ENCODE measurements at regions not wholly inside any gene's neighbourhood (a gene's known extent, or its start where the extent isn't known, plus 50 kb on each side); places are given as distances from the start of the nearest gene placed in this dataset.

- Histone ChIP-seq H3K36me3 (no peaks in the 10 kb centered on the region), H4K20me1 (no peaks in the 10 kb centered on the region), H3K4me1 (no peaks in the 10 kb centered on the region), H3K27ac (no peak overlapping the region), H3K27me3 (no peaks in the 10 kb centered on the region), H3K9ac (no peak overlapping the region), H3K9me3 (no peaks in the 10 kb centered on the region), H3K4me2 (no peak overlapping the region), H3K4me3 (no peak overlapping the region)
- TF ChIP-seq Cebpa-rat (IDR thresholded peaks at IDR 0.05), result no peak
Observed at GRCh38 chr2:185607945-185608344, 130.7 kb upstream of the FSIP2 start.

DNA sequence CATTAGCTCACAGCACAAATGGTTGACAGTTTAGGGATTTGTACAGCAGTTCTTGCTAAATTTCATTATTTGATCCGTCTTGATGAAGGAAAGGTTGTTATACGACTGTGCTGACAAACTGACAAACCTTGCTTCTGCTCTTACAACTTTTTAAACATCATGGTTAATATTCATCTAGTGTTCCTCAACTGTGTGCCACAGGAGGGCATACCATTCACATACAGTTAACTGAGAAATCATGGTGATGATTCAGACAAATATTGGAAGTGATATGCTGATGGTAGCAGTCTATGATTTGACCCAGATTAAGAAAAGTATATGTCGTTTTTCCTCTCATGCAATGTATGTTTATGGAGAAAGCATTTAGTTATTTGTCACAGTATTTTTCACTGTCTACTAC lies 129.8 kb upstream of the FSIP2 start:
- H3K4me3 ChIP-seq, result no peak overlapping the region
- TF ChIP-seq Cebpa-rat (IDR thresholded peaks at IDR 0.05), result no peak
- H4K20me1 ChIP-seq, result no peaks in the 10 kb centered on the region
- H3K9me3 ChIP-seq, result peaks cover 4% of the 10 kb centered on the region; the same call in 1 of the 2 replicates
- H3K4me1 ChIP-seq, result no peaks in the 10 kb centered on the region
- no peak overlapping the region for H3K4me2 ChIP-seq
- H3K27me3 ChIP-seq, result no peaks in the 10 kb centered on the region
- no peak overlapping the region for H3K27ac ChIP-seq
- no peaks in the 10 kb centered on the region for H3K36me3 ChIP-seq
- no peak overlapping the region for H3K9ac ChIP-seq

- Histone ChIP-seq H3K9ac (no peak overlapping the region), H3K36me3 (no peaks in the 10 kb centered on the region), H3K9me3 (peaks cover 11% of the 10 kb centered on the region; the same call in 1 of the 2 replicates), H3K4me3 (no peak overlapping the region), H3K4me1 (no peaks in the 10 kb centered on the region), H4K20me1 (no peaks in the 10 kb centered on the region), H3K4me2 (no peak overlapping the region), H3K27me3 (no peaks in the 10 kb centered on the region), H3K27ac (no peak overlapping the region)
- TF ChIP-seq Cebpa-rat (IDR thresholded peaks at IDR 0.05), result no peak
Observed at GRCh38 chr2:185610301-185610700, 128.3 kb upstream of the FSIP2 start.

- Histone ChIP-seq H4K20me1 (no peaks in the 10 kb centered on the region), H3K4me1 (no peaks in the 10 kb centered on the region), H3K27ac (no peak overlapping the region), H3K4me2 (no peak overlapping the region), H3K36me3 (no peaks in the 10 kb centered on the region), H3K27me3 (no peaks in the 10 kb centered on the region), H3K9ac (no peak overlapping the region), H3K9me3 (peaks cover 11% of the 10 kb centered on the region; the same call in 1 of the 2 replicates), H3K4me3 (no peak overlapping the region)
- TF ChIP-seq Cebpa-rat (IDR thresholded peaks at IDR 0.05), result no peak
Observed at GRCh38 chr2:185618625-185619024, 120.0 kb upstream of the FSIP2 start.

DNA sequence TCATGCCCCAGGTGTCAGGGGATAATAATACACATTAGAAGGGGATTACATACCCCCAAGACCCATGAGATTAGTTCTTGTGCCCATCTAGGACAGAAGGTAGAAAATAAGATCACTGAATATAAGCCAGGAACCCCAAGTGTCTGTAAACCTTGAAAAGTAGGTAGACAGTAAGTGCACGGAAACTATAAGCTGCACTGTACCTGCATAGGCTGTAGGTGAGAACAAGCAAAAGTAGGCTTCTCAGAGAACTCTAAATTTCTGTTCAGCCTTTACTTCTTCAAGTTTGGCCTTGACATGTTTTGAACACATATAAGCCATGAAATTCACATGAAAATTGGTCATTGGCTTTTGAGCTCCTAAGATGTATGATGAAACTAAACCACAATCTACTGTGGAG lies 113.0 kb upstream of the FSIP2 start:
- no peak for TF ChIP-seq Cebpa-rat (IDR thresholded peaks at IDR 0.05)
- no peak overlapping the region for H3K9ac ChIP-seq

GRCh38 chr2:185628985-185629384 lies 109.6 kb upstream of the FSIP2 start:
- H3K9me3 ChIP-seq, result no peaks in the 10 kb centered on the region
- H3K4me2 ChIP-seq, result no peak overlapping the region
- no peak overlapping the region for H3K9ac ChIP-seq
- no peaks in the 10 kb centered on the region for H3K36me3 ChIP-seq
- no peaks in the 10 kb centered on the region for H3K27me3 ChIP-seq
- no peak overlapping the region for H3K27ac ChIP-seq
- H3K4me1 ChIP-seq, result peaks cover 5% of the 10 kb centered on the region; the same call in 1 of the 2 replicates
- no peak overlapping the region for H3K4me3 ChIP-seq
- H4K20me1 ChIP-seq, result no peaks in the 10 kb centered on the region
- TF ChIP-seq Cebpa-rat (IDR thresholded peaks at IDR 0.05), result no peak

More for the DNA sequence above, 113.0 kb upstream of the FSIP2 start:
- Histone ChIP-seq H3K4me2 (no peak overlapping the region), H3K36me3 (no peaks in the 10 kb centered on the region), H3K4me1 (peaks cover 5% of the 10 kb centered on the region; the same call in 1 of the 2 replicates), H3K9me3 (no peaks in the 10 kb centered on the region), H3K27ac (no peak overlapping the region), H3K4me3 (no peak overlapping the region), H4K20me1 (no peaks in the 10 kb centered on the region), H3K27me3 (no peaks in the 10 kb centered on the region)

DNA sequence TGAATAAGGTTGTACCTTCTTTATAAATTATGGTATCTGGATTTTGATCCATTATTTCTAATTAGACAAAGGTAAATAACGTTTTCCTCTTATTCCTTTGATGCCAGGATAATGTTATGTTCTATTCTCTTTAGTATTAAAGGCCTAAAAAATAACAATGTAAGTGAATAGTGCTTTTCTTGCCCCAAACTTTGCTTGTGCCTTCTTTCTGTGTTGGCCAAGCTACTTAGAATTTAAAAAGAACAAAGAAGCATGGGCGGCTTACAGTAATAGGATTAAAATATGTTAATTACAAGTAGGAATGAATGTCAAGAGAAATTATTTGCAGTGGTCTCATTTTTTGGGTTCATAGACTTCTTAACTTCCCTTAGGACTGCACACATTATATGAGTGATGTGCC lies 105.0 kb upstream of the FSIP2 start:
- Histone ChIP-seq H3K4me1 (no peaks in the 10 kb centered on the region), H3K27me3 (no peaks in the 10 kb centered on the region), H3K27ac (no peak overlapping the region), H3K36me3 (no peaks in the 10 kb centered on the region), H3K4me2 (no peak overlapping the region), H4K20me1 (no peaks in the 10 kb centered on the region), H3K9me3 (no peaks in the 10 kb centered on the region), H3K9ac (no peak overlapping the region), H3K4me3 (no peak overlapping the region)
- no peak for TF ChIP-seq Cebpa-rat (IDR thresholded peaks at IDR 0.05)

DNA sequence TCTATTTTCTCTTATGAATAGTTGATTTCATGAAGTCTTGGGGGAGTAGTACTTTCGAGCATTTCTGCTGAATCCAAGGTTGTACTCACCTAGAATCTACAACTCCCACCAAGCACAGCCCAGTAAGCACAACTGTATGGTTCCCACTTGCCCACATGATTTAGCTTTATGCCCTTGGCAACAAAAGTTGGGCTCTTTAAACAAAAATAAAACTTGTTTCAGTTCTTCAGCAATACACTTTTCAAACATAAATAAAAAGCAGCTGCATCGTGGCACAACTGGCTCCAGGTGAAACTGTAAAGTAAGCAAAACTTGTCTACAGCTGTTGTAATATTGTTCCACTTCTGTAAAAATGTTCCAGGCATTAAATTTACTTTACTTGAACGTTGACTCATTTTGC lies 99.8 kb upstream of the FSIP2 start:
- no peaks in the 10 kb centered on the region for H3K36me3 ChIP-seq
- TF ChIP-seq Cebpa-rat (IDR thresholded peaks at IDR 0.05), result no peak
- no peak overlapping the region for H3K27ac ChIP-seq
- H3K9me3 ChIP-seq, result no peaks in the 10 kb centered on the region
- H3K27me3 ChIP-seq, result no peaks in the 10 kb centered on the region
- no peaks in the 10 kb centered on the region for H3K4me1 ChIP-seq
- no peak overlapping the region for H3K9ac ChIP-seq
- no peaks in the 10 kb centered on the region for H4K20me1 ChIP-seq
- H3K4me3 ChIP-seq, result no peak overlapping the region
- no peak overlapping the region for H3K4me2 ChIP-seq

- Histone ChIP-seq H3K36me3 (no peaks in the 10 kb centered on the region), H3K27ac (no peak overlapping the region), H3K9me3 (no peaks in the 10 kb centered on the region), H3K4me2 (no peak overlapping the region), H3K4me3 (no peak overlapping the region), H3K27me3 (no peaks in the 10 kb centered on the region), H3K9ac (no peak overlapping the region), H3K4me1 (no peaks in the 10 kb centered on the region), H4K20me1 (no peaks in the 10 kb centered on the region)
- no peak for TF ChIP-seq Cebpa-rat (IDR thresholded peaks at IDR 0.05)
Observed at GRCh38 chr2:185640588-185640987, 98.0 kb upstream of the FSIP2 start.

GRCh38 chr2:185643434-185643833 lies 95.2 kb upstream of the FSIP2 start:
- Histone ChIP-seq H3K36me3 (no peaks in the 10 kb centered on the region), H3K27ac (no peak overlapping the region), H3K27me3 (no peaks in the 10 kb centered on the region), H3K4me2 (no peak overlapping the region), H3K9ac (no peak overlapping the region), H4K20me1 (no peaks in the 10 kb centered on the region), H3K9me3 (no peaks in the 10 kb centered on the region), H3K4me1 (no peaks in the 10 kb centered on the region), H3K4me3 (no peak overlapping the region)
- no peak for TF ChIP-seq Cebpa-rat (IDR thresholded peaks at IDR 0.05)

GRCh38 chr2:185644828-185645227 lies 93.8 kb upstream of the FSIP2 start:
- Histone ChIP-seq H4K20me1 (no peaks in the 10 kb centered on the region), H3K27me3 (no peaks in the 10 kb centered on the region), H3K4me3 (no peak overlapping the region), H3K4me2 (no peak overlapping the region), H3K9ac (no peak overlapping the region), H3K27ac (no peak overlapping the region), H3K36me3 (no peaks in the 10 kb centered on the region), H3K4me1 (no peaks in the 10 kb centered on the region), H3K9me3 (no peaks in the 10 kb centered on the region)
- no peak for TF ChIP-seq Cebpa-rat (IDR thresholded peaks at IDR 0.05)
